ENCODE measurements at regions not wholly inside any gene's neighbourhood (a gene's known extent, or its start where the extent isn't known, plus 50 kb on each side); places are given as distances from the start of the nearest gene placed in this dataset.
A peak's percentile ranks its signal among the peaks of the same experiment; 100 is the strongest.

DNA sequence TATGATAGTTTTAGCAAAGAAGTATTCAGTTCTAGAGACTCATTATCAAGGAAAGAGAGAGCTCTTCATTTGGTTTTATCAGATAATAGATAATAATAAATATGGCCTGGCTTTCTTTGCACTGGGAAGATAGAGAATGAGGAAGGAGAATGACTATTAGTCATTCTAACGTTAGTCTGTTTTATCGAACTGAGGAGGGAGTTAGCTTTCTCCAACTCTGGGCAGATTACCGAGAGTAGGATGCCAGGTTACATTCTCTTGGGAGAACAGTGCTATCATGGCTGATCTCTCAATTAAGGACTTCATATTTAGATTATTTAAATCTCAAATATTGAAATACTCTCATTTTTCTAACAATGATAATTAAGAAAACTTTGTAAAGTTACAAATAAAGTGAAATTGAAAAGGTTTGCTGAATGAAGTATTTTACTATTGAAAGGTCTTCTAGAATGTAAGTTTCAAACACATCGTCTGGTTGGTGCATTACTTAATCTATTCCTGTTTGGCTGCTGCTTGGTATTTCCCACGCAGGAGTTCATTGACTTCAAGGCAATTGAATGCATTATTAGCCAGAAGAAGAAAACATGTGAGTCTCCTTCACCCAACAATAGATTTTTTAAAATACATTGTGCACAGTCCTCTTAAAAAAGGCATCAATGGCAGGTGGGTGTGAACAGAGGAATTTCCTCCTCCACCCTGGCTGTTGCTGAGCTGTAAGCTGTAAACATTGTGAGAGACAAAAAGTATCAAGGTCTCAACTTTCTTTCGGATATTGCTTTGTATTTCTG lies 140.8 kb downstream of the C9orf152 start:
- no peak for DNase-seq (ENCODE audit: extremely low read depth, low read depth)
- TF ChIP-seq, protein P1, sequence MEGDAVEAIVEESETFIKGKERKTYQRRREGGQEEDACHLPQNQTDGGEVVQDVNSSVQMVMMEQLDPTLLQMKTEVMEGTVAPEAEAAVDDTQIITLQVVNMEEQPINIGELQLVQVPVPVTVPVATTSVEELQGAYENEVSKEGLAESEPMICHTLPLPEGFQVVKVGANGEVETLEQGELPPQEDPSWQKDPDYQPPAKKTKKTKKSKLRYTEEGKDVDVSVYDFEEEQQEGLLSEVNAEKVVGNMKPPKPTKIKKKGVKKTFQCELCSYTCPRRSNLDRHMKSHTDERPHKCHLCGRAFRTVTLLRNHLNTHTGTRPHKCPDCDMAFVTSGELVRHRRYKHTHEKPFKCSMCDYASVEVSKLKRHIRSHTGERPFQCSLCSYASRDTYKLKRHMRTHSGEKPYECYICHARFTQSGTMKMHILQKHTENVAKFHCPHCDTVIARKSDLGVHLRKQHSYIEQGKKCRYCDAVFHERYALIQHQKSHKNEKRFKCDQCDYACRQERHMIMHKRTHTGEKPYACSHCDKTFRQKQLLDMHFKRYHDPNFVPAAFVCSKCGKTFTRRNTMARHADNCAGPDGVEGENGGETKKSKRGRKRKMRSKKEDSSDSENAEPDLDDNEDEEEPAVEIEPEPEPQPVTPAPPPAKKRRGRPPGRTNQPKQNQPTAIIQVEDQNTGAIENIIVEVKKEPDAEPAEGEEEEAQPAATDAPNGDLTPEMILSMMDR (IDR thresholded peaks at IDR 0.05; ENCODE audit: low read depth, low read length, missing control alignments), result no peak
- no peak overlapping the region for H3K4me3 ChIP-seq (replicated peaks; ENCODE audit: low read depth, low read length)

DNA sequence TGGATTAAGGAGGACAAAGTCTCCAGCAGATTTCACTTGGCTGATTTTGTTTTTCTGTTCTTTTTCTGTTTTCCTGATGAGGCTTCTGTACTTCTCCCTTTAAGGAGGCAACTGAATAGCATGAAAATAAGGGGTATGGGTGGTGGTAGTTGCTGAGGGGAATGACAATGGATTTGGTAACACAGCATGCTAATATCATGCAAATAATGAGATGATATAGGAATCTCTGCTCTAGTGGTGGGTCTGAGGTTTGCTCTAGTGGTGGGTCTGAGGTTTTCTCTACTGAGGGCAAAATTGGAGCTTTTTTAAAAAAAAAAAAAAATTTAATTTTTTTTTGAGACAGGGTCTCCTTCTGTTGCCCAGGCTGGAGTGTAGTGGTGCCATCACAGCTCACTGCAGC lies 139.7 kb downstream of the C9orf152 start:
- H3K4me3 ChIP-seq (replicated peaks; ENCODE audit: low read depth, low read length), result no peak overlapping the region
- TF ChIP-seq, protein P1 (IDR thresholded peaks at IDR 0.05; ENCODE audit: low read depth, low read length, missing control alignments), result no peak
- DNase-seq (ENCODE audit: extremely low read depth, low read depth), result no peak

DNA sequence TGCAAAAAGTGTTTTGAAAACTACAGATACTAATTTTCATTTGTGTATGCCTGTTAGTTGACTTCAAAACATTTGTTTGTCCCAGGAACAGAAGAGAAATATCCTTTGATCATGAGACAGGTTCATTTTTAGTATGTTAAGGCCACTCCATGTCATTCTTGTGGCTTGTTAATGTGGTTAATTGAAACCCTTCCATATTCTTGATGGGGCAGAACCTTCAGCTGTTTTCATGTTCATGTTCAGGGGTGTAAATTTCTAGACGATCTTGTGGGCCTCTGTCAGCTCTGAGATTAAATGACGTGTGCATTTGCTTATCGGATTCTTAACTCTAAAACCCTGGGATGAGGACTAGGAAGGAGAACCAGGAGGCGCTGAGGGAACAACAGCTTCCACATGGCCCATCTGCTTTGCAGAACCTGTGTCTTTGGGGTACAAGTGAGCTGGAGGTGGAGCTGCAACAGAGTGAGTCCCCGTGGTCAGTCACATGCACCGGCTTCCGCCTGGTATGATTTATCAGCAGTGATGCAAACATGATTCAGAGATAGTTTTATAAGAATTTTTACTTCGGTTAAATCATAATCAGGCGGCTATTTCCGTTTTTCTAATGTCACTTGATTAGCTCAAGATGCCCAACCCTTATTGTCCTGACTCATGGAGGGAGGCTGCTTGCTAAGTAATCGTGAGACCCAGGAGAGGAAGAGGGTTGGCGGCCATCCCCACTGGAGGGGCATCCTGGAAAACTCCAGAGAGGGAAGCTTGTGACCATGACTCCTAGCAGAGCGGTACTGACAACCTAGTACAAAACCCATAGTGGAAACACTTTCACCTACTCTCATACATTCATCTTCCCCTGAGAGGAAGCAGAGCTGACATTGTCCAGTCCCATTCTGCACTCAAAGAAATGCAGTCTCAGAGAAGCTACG lies 138.4 kb downstream of the C9orf152 start:
- H3K4me3 ChIP-seq (replicated peaks; ENCODE audit: low read depth, low read length), result no peak overlapping the region
- DNase-seq (ENCODE audit: extremely low read depth, low read depth), result peak; percentile 89
- TF ChIP-seq, protein P1 (IDR thresholded peaks at IDR 0.05; ENCODE audit: low read depth, low read length, missing control alignments), result no peak

DNA sequence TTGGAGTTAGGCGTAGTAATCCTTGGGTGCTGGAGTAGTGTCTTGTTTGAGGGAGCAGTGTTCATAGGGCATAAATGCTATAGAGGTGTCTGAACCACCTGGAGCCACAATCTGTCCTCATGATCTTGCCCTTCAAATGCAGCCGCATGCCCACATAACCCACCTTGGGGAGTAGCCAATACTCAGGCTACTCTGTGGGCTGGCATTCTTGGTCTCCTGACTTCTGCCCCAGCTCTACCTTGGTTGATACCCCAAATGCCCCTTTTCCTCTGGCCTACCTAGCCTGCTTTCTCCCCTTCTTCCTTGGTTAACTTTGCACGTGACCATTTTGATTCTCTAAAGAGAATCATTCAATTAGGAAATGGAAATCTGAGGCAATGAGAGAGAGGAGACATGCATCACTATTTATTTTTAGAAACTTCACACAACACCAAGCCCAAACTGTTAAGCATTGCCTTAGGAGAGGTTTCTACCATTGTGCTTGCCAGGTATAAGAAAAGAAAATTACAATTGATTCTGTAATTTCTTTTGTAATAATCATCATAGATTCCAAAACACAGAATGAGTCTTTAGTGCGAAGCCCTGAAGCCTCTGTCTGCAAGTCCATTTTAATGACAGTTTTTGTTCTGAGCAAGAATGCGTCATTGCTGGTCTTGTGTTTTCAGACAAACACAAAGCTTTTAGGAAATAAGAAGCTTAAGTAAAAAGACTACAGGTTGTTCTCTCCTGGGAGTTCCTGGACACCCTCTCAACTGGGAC lies 135.2 kb downstream of the C9orf152 start:
- no peak overlapping the region for H3K4me3 ChIP-seq (replicated peaks; ENCODE audit: low read depth, low read length)
- TF ChIP-seq, protein P1 (IDR thresholded peaks at IDR 0.05; ENCODE audit: low read depth, low read length, missing control alignments), result no peak
- no peak for DNase-seq (ENCODE audit: extremely low read depth, low read depth)

DNA sequence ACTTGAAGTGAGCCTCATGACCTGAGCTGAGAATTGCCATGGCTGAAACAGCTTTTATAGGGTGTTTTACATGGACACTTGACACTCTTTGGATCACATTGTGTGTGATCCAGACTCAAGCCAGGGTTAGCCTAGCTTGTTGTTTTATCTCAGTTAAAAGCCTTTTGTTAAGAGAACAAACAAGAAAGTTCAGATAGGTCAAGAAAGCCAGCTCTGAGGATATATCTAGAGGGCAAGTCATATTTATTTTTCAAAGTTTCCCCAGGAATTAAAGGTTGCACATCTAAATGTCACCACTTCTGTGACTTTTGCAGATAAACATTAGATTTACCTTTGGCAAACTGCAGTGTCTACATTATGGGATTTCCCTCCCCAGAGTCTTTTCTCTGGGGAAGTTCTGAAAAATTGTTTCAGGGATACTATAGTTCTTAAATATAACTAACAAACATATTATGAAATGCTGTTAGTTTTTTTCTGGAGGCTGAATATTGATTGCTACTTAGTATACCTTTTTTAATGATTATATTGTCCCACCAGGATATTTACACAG lies 134.5 kb downstream of the C9orf152 start:
- DNase-seq (ENCODE audit: extremely low read depth, low read depth), result no peak
- TF ChIP-seq, protein P1 (IDR thresholded peaks at IDR 0.05; ENCODE audit: low read depth, low read length, missing control alignments), result no peak
- H3K4me3 ChIP-seq (replicated peaks; ENCODE audit: low read depth, low read length), result no peak overlapping the region

All from HFF-Myc (cell line).